ENCODE measurements at regions not wholly inside any gene's neighbourhood (a gene's known extent, or its start where the extent isn't known, plus 50 kb on each side); places are given as distances from the start of the nearest gene placed in this dataset.

- no peak for DNase-seq (ENCODE audit: low read depth)
Measured at GRCh38 chr7:440059-440749, 79.4 kb downstream of the PDGFA start.

GRCh38 chr7:441684-442421 is 77.8 kb downstream of the PDGFA start:
- no peak for DNase-seq (ENCODE audit: low read depth)

- DNase-seq (ENCODE audit: low read depth): no peak
Measured at GRCh38 chr7:442457-442856, 77.2 kb downstream of the PDGFA start.

GRCh38 chr7:443279-443833 is 76.3 kb downstream of the PDGFA start:
- no peak for DNase-seq (ENCODE audit: low read depth)

- DNase-seq (ENCODE audit: low read depth): no peak
Measured at GRCh38 chr7:444606-445005, 75.0 kb downstream of the PDGFA start.

GRCh38 chr7:445020-445419 is 74.6 kb downstream of the PDGFA start:
- no peak for DNase-seq (ENCODE audit: low read depth)

- DNase-seq (ENCODE audit: low read depth): no peak
Measured at GRCh38 chr7:445563-446288, 73.9 kb downstream of the PDGFA start.

GRCh38 chr7:446289-446935 is 73.2 kb downstream of the PDGFA start:
- no peak for DNase-seq (ENCODE audit: low read depth)
